ENCODE measurements at regions not wholly inside any gene's neighbourhood (a gene's known extent, or its start where the extent isn't known, plus 50 kb on each side); places are given as distances from the start of the nearest gene placed in this dataset.

DNA sequence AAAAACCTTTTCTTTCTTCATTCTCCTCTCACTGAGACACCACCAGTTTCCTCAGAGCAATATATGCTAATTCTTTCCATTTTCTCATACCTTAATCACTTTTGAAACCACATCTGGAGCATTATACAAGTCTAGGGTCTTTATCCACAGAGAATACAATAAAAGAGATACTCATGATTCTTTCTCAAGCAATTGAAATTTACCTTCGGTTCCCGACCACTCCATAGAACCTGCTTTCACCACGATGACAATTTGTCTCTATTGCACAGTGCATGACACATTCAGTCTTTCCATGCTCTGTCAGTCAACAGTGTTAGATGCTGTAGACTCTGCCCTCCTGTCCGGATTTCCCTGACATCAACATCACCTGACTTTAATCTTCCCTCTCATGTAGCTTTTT lies 409.3 kb upstream of the NWD2 start:
- POLR2A ChIA-PET = interaction anchor here (0.6 kb wide), 1 partner anchor 25 kb away, joined by 3 read pairs; no protein-coding TSS in a partner anchor
- 14% methylated on average over 4 of the region's 4 CpGs for WGBS (ENCODE audit: missing lambda C conversion rate)
- CTCF ChIA-PET = interaction anchor here (0.7 kb wide), 1 partner anchor 432 kb away, joined by 4 read pairs; no protein-coding TSS in a partner anchor
- no peak overlapping the region for H3K4me3 ChIP-seq
- DNase-seq (ENCODE audit: low read depth in 1 of 2, low spot score in 1 of 2) (no peak), FAIRE-seq (no peak), ATAC-seq (no peak)
- TF ChIP-seq E2F6 (IDR thresholded peaks at IDR 0.05; ENCODE audit: borderline replicate concordance, low read depth) (no peak), HOXB5 (CRISPR knock-in tag; IDR thresholded peaks at IDR 0.05) (no peak), CBX2 (IDR thresholded peaks at IDR 0.05; ENCODE audit: borderline replicate concordance, low read depth) (no peak), GATA3 (IDR thresholded peaks at IDR 0.05; ENCODE audit: borderline replicate concordance) (no peak), POLR2A (IDR thresholded peaks at IDR 0.05; ENCODE audit: low read length) (no peak)
- H3K4me1 ChIP-seq = no peaks in the 10 kb centered on the region
- H3K9me3 ChIP-seq = no peaks in the 10 kb centered on the region
- H3K4me2 ChIP-seq = no peak overlapping the region
- H3K27ac ChIP-seq = no peak overlapping the region

DNA sequence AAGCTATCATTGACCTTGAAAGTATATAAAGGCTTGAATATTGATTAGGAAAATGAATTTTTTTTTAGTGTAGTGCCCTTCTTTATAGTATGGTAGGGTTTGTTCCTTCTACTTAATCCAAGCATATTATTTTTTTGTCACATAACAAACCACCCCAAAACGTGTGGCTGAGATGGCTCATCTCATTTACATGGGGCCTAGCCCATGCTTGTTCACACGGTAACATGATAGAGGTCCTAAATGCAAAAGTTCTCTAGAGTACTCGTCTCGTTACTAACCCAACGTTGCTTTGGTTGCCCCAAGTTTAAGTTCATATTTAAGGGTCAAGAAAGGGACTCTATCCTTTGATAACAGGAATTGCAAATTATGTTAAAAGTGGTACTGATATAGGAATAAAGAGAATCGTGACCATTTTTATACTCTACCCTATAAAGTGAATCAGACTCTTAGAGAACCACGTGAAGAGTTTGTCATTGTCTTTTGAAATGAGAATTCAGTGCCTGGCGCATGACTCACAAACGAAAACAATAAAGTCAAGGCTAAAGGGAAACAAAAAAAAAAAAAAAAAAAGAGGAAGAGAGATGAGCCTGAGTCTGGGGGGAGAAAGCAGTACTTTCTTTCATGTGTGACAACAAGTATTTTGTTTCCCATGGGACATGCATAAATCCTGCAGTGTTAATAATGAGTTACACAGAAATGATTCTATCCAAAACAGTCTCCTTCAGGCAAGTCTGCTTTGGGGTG lies 402.8 kb upstream of the NWD2 start:
- FAIRE-seq (no peak), DNase-seq (ENCODE audit: low read depth in 1 of 2, low spot score in 1 of 2) (peak in 1 of 2 experiments; percentile 1), ATAC-seq (no peak)
- POLR2A ChIA-PET = no interaction called here
- Histone ChIP-seq H3K27ac (no peak overlapping the region), H3K4me1 (no peaks in the 10 kb centered on the region), H3K9me3 (no peaks in the 10 kb centered on the region), H3K4me2 (no peak overlapping the region), H3K4me3 (no peak overlapping the region)
- TF ChIP-seq HDAC2 (IDR thresholded peaks at IDR 0.05) (no peak), HMGXB4 (CRISPR knock-in tag; IDR thresholded peaks at IDR 0.05; ENCODE audit: borderline replicate concordance) (no peak), RCOR1 (IDR thresholded peaks at IDR 0.05; ENCODE audit: low read depth, low read length) (no peak), E2F6 (IDR thresholded peaks at IDR 0.05; ENCODE audit: borderline replicate concordance, low read depth) (no peak), REST (IDR thresholded peaks at IDR 0.05) (no peak), ZFP36 (IDR thresholded peaks at IDR 0.05; ENCODE audit: borderline replicate concordance, partially characterized antibody) (no peak), ESRRA (IDR thresholded peaks at IDR 0.05; ENCODE audit: borderline replicate concordance, low read length) (no peak), CHD2 (IDR thresholded peaks at IDR 0.05; ENCODE audit: low read length, partially characterized antibody) (no peak), POLR2AphosphoS2 (conservative IDR thresholded peaks at IDR 0.05; ENCODE audit: low read length) (no peak), BCL3 (IDR thresholded peaks at IDR 0.05) (no peak)
- WGBS (ENCODE audit: missing lambda C conversion rate) = 9% methylated on average over 9 of the region's 9 CpGs
- CTCF ChIA-PET = no interaction called here
